NCI-H2081 treated with DMSO at 0.1 percent for 48 hours (cell line): ENCODE measurements at regions not wholly inside any gene's neighbourhood (a gene's known extent, or its start where the extent isn't known, plus 50 kb on each side); places are given as distances from the start of the nearest gene placed in this dataset.
A peak's percentile ranks its signal among the peaks of the same experiment; 100 is the strongest.

Experiments used
- DNase-seq: peaks from one replicate; lab custom pipeline; 2025; lab: John Stamatoyannopoulos, UW

GRCh38 chr12:20967756-20968155, 157.3 kb downstream of the SLCO1B3 start:
- DNase-seq = no peak

GRCh38 chr12:20969766-20970165, 159.3 kb downstream of the SLCO1B3 start:
- DNase-seq = no peak

GRCh38 chr12:20985399-20985798, 145.6 kb upstream of the SLCO1B1 start:
- no peak for DNase-seq

GRCh38 chr12:21001778-21002177, 129.2 kb upstream of the SLCO1B1 start:
- no peak for DNase-seq

- DNase-seq = no peak
Measured at GRCh38 chr12:21025656-21026055, 105.3 kb upstream of the SLCO1B1 start.

GRCh38 chr12:21026302-21026701, 104.7 kb upstream of the SLCO1B1 start:
- peak; percentile 65 for DNase-seq

- DNase-seq = no peak
Measured at GRCh38 chr12:21054334-21054733, 76.7 kb upstream of the SLCO1B1 start.

GRCh38 chr12:21065845-21066244, 65.1 kb upstream of the SLCO1B1 start:
- no peak for DNase-seq

- DNase-seq = no peak
Measured at GRCh38 chr12:21073129-21073528, 57.9 kb upstream of the SLCO1B1 start.

GRCh38 chr12:21073822-21074460, 57.1 kb upstream of the SLCO1B1 start:
- no peak for DNase-seq
